ENCODE measurements at regions not wholly inside any gene's neighbourhood (a gene's known extent, or its start where the extent isn't known, plus 50 kb on each side); places are given as distances from the start of the nearest gene placed in this dataset.

- POLR2A ChIA-PET, result no interaction called here
Observed at GRCh38 chr5:1670351-1670750, 129.3 kb downstream of the MRPL36 start.

GRCh38 chr5:1669276-1670155 lies 130.1 kb downstream of the MRPL36 start:
- TF ChIP-seq, protein P1, sequence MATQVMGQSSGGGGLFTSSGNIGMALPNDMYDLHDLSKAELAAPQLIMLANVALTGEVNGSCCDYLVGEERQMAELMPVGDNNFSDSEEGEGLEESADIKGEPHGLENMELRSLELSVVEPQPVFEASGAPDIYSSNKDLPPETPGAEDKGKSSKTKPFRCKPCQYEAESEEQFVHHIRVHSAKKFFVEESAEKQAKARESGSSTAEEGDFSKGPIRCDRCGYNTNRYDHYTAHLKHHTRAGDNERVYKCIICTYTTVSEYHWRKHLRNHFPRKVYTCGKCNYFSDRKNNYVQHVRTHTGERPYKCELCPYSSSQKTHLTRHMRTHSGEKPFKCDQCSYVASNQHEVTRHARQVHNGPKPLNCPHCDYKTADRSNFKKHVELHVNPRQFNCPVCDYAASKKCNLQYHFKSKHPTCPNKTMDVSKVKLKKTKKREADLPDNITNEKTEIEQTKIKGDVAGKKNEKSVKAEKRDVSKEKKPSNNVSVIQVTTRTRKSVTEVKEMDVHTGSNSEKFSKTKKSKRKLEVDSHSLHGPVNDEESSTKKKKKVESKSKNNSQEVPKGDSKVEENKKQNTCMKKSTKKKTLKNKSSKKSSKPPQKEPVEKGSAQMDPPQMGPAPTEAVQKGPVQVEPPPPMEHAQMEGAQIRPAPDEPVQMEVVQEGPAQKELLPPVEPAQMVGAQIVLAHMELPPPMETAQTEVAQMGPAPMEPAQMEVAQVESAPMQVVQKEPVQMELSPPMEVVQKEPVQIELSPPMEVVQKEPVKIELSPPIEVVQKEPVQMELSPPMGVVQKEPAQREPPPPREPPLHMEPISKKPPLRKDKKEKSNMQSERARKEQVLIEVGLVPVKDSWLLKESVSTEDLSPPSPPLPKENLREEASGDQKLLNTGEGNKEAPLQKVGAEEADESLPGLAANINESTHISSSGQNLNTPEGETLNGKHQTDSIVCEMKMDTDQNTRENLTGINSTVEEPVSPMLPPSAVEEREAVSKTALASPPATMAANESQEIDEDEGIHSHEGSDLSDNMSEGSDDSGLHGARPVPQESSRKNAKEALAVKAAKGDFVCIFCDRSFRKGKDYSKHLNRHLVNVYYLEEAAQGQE (tag by site-specific recombination; IDR thresholded peaks at IDR 0.05), result peak; percentile 87
- no peak for TF ChIP-seq ZNF514 (tag by site-specific recombination; IDR thresholded peaks at IDR 0.05)
- no peaks in the 10 kb centered on the region; the same call in 1 of the 2 replicates for H3K4me1 ChIP-seq (ENCODE audit: control insufficient read depth, insufficient read depth, low read length)
- ChIA-PET POLR2A (no interaction called here), CTCF (interaction anchor here (0.5 to 2.4 kb wide), 5 partner anchors 15 to 665 kb away, joined by 3 to 11 read pairs (median 4); no protein-coding TSS in a partner anchor)
- H3K27ac ChIP-seq (ENCODE audit: extremely low read depth, low read depth, low read length), result no peak overlapping the region
- no peaks in the 10 kb centered on the region for H3K36me3 ChIP-seq (ENCODE audit: control insufficient read depth in 2 of 2, insufficient read depth in 1 of 2, low read length in 2 of 2)
- H3K9me3 ChIP-seq (ENCODE audit: control insufficient read depth, insufficient read depth, low read depth, low read length), result no peaks in the 10 kb centered on the region
- no peak overlapping the region for H3K4me3 ChIP-seq (ENCODE audit: low read depth, low read length)

More at GRCh38 chr5:1670351-1670750, 129.3 kb downstream of the MRPL36 start:
- Histone ChIP-seq H3K9me3 (ENCODE audit: control insufficient read depth, insufficient read depth, low read depth, low read length) (no peaks in the 10 kb centered on the region), H3K27ac (ENCODE audit: extremely low read depth, low read depth, low read length) (no peak overlapping the region), H3K4me1 (ENCODE audit: control insufficient read depth, insufficient read depth, low read length) (no peaks in the 10 kb centered on the region; the same call in 1 of the 2 replicates), H3K36me3 (ENCODE audit: control insufficient read depth in 2 of 2, insufficient read depth in 1 of 2, low read length in 2 of 2) (no peaks in the 10 kb centered on the region), H3K4me3 (ENCODE audit: low read depth, low read length) (no peak overlapping the region)
- CTCF ChIA-PET, result interaction anchor here (0.6 to 2.4 kb wide), 4 partner anchors 15 to 666 kb away, joined by 3 to 11 read pairs (median 3); no protein-coding TSS in a partner anchor
- no peak for TF ChIP-seq ZNF112 (tag by site-specific recombination; IDR thresholded peaks at IDR 0.05)
- TF ChIP-seq ZNF837 (tag by site-specific recombination; IDR thresholded peaks at IDR 0.05), result no peak
- TF ChIP-seq ZFHX2 (tag by site-specific recombination; conservative IDR thresholded peaks at IDR 0.05), result peak; percentile 23; the same call in 1 of the 2 replicates
- TF ChIP-seq EGR2 (tag by site-specific recombination; IDR thresholded peaks at IDR 0.05; ENCODE audit: low read depth), result peak; percentile 31; the same call in 1 of the 2 replicates

DNA sequence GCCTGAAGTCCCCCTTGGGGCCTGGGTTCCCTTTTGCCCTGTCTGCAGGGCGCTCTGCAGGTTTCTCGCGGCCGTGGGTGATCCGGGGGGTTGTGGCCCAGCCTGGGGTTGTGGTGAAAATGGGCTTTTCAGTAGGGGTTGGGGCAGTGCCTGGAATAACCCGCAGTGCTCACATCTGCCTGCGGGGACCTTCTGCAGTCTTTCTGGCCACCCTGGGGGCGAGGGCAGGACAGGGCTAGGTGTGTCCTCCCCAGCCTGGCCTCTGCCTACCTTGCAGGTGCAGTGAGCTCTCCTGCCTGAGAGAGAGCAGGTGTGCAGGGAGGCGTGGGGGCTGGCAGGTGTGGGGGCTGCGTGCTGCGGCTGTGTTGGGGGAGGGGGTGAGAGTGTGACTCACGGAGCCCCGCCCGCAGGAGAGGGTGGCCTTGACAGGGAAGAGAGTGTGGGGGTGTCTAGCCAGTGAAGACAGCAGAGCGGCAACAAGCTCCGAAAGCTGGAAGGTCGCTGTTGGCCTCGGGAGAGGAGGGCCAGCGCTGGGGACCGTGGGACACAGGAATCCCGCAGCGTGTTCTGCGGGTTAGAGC lies 131.4 kb downstream of the MRPL36 start:
- no peaks in the 10 kb centered on the region for H3K36me3 ChIP-seq (ENCODE audit: control insufficient read depth in 2 of 2, insufficient read depth in 1 of 2, low read length in 2 of 2)
- ChIA-PET CTCF (interaction anchor here (0.5 to 2.4 kb wide), 8 partner anchors 14 to 341 kb away, joined by 3 to 11 read pairs (median 4); no protein-coding TSS in a partner anchor), POLR2A (no interaction called here)
- TF ChIP-seq GLIS2 (tag by site-specific recombination; IDR thresholded peaks at IDR 0.05) (peak; percentile 41; the same call in 1 of the 2 replicates), EGR2 (tag by site-specific recombination; IDR thresholded peaks at IDR 0.05; ENCODE audit: low read depth) (peak; percentile 89), ZNF518A (tag by site-specific recombination; conservative IDR thresholded peaks at IDR 0.05; ENCODE audit: low read depth) (no peak), ZIC2 (tag by site-specific recombination; IDR thresholded peaks at IDR 0.05) (peak; percentile 55; the same call in 1 of the 2 replicates), ZNF560 (tag by site-specific recombination; IDR thresholded peaks at IDR 0.05; ENCODE audit: borderline replicate concordance) (no peak), CTCF (tag by site-specific recombination; IDR thresholded peaks at IDR 0.05) (0 out of 2 replicates have a peak, but pooled peaks have one; percentile 16), ZFHX2 (tag by site-specific recombination; conservative IDR thresholded peaks at IDR 0.05) (peak; percentile 84), ZNF341 (tag by site-specific recombination; IDR thresholded peaks at IDR 0.05; ENCODE audit: low read depth) (peak; percentile 70), KLF1 (tag by site-specific recombination; IDR thresholded peaks at IDR 0.05) (peak; percentile 50; the same call in 1 of the 2 replicates)
- no peak overlapping the region for H3K4me3 ChIP-seq (ENCODE audit: low read depth, low read length)
- no peak overlapping the region for H3K27ac ChIP-seq (ENCODE audit: extremely low read depth, low read depth, low read length)
- no peaks in the 10 kb centered on the region; the same call in 1 of the 2 replicates for H3K4me1 ChIP-seq (ENCODE audit: control insufficient read depth, insufficient read depth, low read length)
- H3K9me3 ChIP-seq (ENCODE audit: control insufficient read depth, insufficient read depth, low read depth, low read length), result no peaks in the 10 kb centered on the region

Measured in HEK293 (cell line).